ENCODE measurements at regions not wholly inside any gene's neighbourhood (a gene's known extent, or its start where the extent isn't known, plus 50 kb on each side); places are given as distances from the start of the nearest gene placed in this dataset.

GRCh38 chr1:89472253-89472652 lies 52.4 kb upstream of the LRRC8B start:
- no peak for DNase-seq (ENCODE audit: low read depth)
- TF ChIP-seq, protein P1, sequence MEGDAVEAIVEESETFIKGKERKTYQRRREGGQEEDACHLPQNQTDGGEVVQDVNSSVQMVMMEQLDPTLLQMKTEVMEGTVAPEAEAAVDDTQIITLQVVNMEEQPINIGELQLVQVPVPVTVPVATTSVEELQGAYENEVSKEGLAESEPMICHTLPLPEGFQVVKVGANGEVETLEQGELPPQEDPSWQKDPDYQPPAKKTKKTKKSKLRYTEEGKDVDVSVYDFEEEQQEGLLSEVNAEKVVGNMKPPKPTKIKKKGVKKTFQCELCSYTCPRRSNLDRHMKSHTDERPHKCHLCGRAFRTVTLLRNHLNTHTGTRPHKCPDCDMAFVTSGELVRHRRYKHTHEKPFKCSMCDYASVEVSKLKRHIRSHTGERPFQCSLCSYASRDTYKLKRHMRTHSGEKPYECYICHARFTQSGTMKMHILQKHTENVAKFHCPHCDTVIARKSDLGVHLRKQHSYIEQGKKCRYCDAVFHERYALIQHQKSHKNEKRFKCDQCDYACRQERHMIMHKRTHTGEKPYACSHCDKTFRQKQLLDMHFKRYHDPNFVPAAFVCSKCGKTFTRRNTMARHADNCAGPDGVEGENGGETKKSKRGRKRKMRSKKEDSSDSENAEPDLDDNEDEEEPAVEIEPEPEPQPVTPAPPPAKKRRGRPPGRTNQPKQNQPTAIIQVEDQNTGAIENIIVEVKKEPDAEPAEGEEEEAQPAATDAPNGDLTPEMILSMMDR (IDR thresholded peaks at IDR 0.05; ENCODE audit: insufficient read depth, low read length) = no peak
- no peak overlapping the region for H3K4me3 ChIP-seq (ENCODE audit: low read depth, low read length)

DNA sequence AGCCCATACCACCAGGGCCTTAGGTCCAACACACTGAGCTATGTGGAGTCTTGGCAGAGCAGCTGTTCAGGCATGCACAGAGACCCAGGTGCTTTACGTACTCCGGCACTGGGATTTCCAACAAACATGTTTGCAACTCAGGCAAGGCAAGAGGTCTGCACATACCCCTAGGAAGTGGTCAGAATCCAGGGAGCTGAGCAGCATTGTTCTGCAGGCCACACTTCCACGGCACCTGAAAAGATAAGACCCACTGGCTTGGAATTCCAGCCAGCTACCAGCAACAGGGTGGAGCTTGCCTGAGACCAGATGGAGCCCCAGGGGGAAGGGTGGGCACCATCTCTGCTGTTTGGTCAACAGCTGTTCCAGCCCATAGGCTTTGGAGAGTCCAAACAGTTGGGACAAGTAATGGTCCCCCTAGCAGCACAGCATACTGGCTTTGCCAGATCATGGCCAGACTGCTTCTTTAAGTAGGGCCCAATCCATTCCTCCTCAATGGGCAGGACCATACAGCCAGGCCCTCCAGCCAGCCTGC lies 51.7 kb upstream of the LRRC8B start:
- TF ChIP-seq, protein P1 (IDR thresholded peaks at IDR 0.05; ENCODE audit: insufficient read depth, low read length) = no peak
- no peak overlapping the region for H3K4me3 ChIP-seq (ENCODE audit: low read depth, low read length)
- no peak for DNase-seq (ENCODE audit: low read depth)
